ENCODE measurements at regions not wholly inside any gene's neighbourhood (a gene's known extent, or its start where the extent isn't known, plus 50 kb on each side); places are given as distances from the start of the nearest gene placed in this dataset.

GRCh38 chr13:91053318-91054065 lies 294.0 kb upstream of the MIR17HG start:
- H3K4me3 ChIP-seq: no peak overlapping the region
- Mint-ChIP-seq H3K27me3 (ENCODE audit: insufficient read depth, low read depth, poor library complexity) (no peaks in the 10 kb centered on the region), H3K4me1 (peaks cover 14% of the 10 kb centered on the region; the same call in 2 of the 3 replicates), H3K36me3 (ENCODE audit: low read depth) (no peaks in the 10 kb centered on the region; the same call in 2 of the 3 replicates), H3K27ac (no peak overlapping the region), H3K4me3 (no peak overlapping the region), H3K9me3 (peaks cover 7% of the 10 kb centered on the region; the same call in 2 of the 3 replicates)
- H3K79me2 ChIP-seq (replicated peaks; ENCODE audit: insufficient read depth): no peaks in the 10 kb centered on the region
- no peak overlapping the region for H3K27ac ChIP-seq (ENCODE audit: low read depth)
- H3K36me3 ChIP-seq (ENCODE audit: insufficient read depth): no peaks in the 10 kb centered on the region
- TF ChIP-seq STAT1 (IDR thresholded peaks at IDR 0.05; ENCODE audit: unreplicated experiment) (no peak), CTCF (conservative IDR thresholded peaks at IDR 0.05; ENCODE audit: low read depth in 2 of 2) (no peak), JUNB (IDR thresholded peaks at IDR 0.05; ENCODE audit: unreplicated experiment) (no peak), ZNF462 (CRISPR knock-in tag; IDR thresholded peaks at IDR 0.05) (no peak), ZNF331 (CRISPR knock-in tag; IDR thresholded peaks at IDR 0.05; ENCODE audit: low read depth) (no peak), REST (IDR thresholded peaks at IDR 0.05; ENCODE audit: unreplicated experiment) (no peak), ETS1 (IDR thresholded peaks at IDR 0.05) (no peak), ZNF114 (CRISPR knock-in tag; IDR thresholded peaks at IDR 0.05) (no peak), POLR2AphosphoS5 (IDR thresholded peaks at IDR 0.05; ENCODE audit: low read depth) (no peak), EZH2phosphoT487 (IDR thresholded peaks at IDR 0.05; ENCODE audit: unreplicated experiment) (no peak), NANOG (IDR thresholded peaks at IDR 0.05; ENCODE audit: borderline replicate concordance) (no peak)
- no peak overlapping the region for H2AFZ ChIP-seq
- ATAC-seq (no peak), DNase-seq (ENCODE audit: low spot score) (no peak)
- no peaks in the 10 kb centered on the region for H4K20me1 ChIP-seq (replicated peaks; ENCODE audit: insufficient read depth)
- H3F3A ChIP-seq (replicated peaks; ENCODE audit: low read depth): no peaks in the 10 kb centered on the region
- no peak overlapping the region for H3K4me2 ChIP-seq
- no peaks in the 10 kb centered on the region for H3K9me2 ChIP-seq (ENCODE audit: insufficient read depth)
- no peaks in the 10 kb centered on the region for H3K27me3 ChIP-seq (ENCODE audit: insufficient read depth)
- H3K4me1 ChIP-seq (ENCODE audit: insufficient read depth): peaks cover 9% of the 10 kb centered on the region; the same call in 1 of the 2 replicates

All from GM23338 (cell line).